ENCODE measurements at regions not wholly inside any gene's neighbourhood (a gene's known extent, or its start where the extent isn't known, plus 50 kb on each side); places are given as distances from the start of the nearest gene placed in this dataset.

GRCh38 chr10:128588402-128588801 is 462.2 kb upstream of the MKI67 start:
- DNase-seq: no peak

GRCh38 chr10:128594688-128595087 is 468.5 kb upstream of the MKI67 start:
- DNase-seq: no peak

- DNase-seq: no peak
Observed at GRCh38 chr10:128596906-128597305, 470.7 kb upstream of the MKI67 start.

GRCh38 chr10:128599030-128599429 is 472.8 kb upstream of the MKI67 start:
- DNase-seq: no peak

GRCh38 chr10:128599538-128599937 is 473.3 kb upstream of the MKI67 start:
- no peak for DNase-seq

GRCh38 chr10:128602183-128602582 is 476.0 kb upstream of the MKI67 start:
- DNase-seq: no peak

- no peak for DNase-seq
Observed at GRCh38 chr10:128604025-128604424, 477.8 kb upstream of the MKI67 start.

GRCh38 chr10:128605180-128605579 is 479.0 kb upstream of the MKI67 start:
- DNase-seq: no peak

GRCh38 chr10:128606055-128606454 is 479.8 kb upstream of the MKI67 start:
- no peak for DNase-seq

GRCh38 chr10:128608791-128609190 is 482.6 kb upstream of the MKI67 start:
- no peak for DNase-seq

GRCh38 chr10:128609460-128609859 is 483.2 kb upstream of the MKI67 start:
- DNase-seq: no peak

- no peak for DNase-seq
Observed at GRCh38 chr10:128610113-128610512, 483.9 kb upstream of the MKI67 start.

- no peak for DNase-seq
Observed at GRCh38 chr10:128612195-128612594, 486.0 kb upstream of the MKI67 start.

GRCh38 chr10:128612631-128613030 is 486.4 kb upstream of the MKI67 start:
- no peak for DNase-seq

GRCh38 chr10:128614016-128614605 is 487.9 kb upstream of the MKI67 start:
- no peak for DNase-seq

- no peak for DNase-seq
Observed at GRCh38 chr10:128614802-128615553, 488.8 kb upstream of the MKI67 start.

GRCh38 chr10:128617532-128617931 is 491.3 kb upstream of the MKI67 start:
- no peak for DNase-seq

GRCh38 chr10:128622706-128623105 is 496.5 kb upstream of the MKI67 start:
- no peak for DNase-seq

- DNase-seq: no peak
Observed at GRCh38 chr10:128623776-128624175, 497.6 kb upstream of the MKI67 start.

- no peak for DNase-seq
Observed at GRCh38 chr10:128624656-128625530, 498.7 kb upstream of the MKI67 start.

GRCh38 chr10:128625926-128626325 is 499.7 kb upstream of the MKI67 start:
- DNase-seq: no peak

GRCh38 chr10:128626397-128627000 is 500.3 kb upstream of the MKI67 start:
- no peak for DNase-seq

GRCh38 chr10:128627811-128628210 is 501.6 kb upstream of the MKI67 start:
- DNase-seq: no peak

All from activated CD4-positive, alpha-beta T cell treated with anti-CD3 and anti-CD28 coated beads, Interleukin-2, amount 50 U/mL, for 48 hours (primary cell).